GM19467 (cell line): ENCODE measurements at regions not wholly inside any gene's neighbourhood (a gene's known extent, or its start where the extent isn't known, plus 50 kb on each side); places are given as distances from the start of the nearest gene placed in this dataset.

Experiments used
- ATAC-seq: cut with Tn5 transposase; IDR thresholded peaks from one replicate; pipeline ENCODE4 v1.9.1; 2021; ENCODE audit warnings: mild to moderate bottlenecking, moderate library complexity; ENCODE audit not compliant: unreplicated experiment

DNA sequence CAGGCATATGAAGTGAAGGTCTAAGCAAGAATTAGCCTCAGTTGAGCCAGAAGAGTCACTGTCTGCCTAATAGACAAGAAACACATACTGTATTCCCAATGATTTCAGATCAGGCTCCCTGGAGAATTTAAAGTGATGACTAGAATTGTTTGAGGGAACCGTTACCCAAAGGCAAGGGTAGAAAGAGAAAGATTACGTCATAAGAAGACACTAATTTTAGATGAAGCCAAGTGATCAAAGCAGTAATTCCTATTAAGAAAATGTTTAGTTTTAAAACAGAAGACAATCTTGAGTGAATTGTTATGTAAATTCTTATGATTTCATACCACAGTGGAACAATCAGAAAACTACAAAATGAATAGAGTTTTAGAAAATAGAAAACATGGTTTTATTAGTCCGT, 194.5 kb upstream of the ARSJ start:
- no peak for ATAC-seq

DNA sequence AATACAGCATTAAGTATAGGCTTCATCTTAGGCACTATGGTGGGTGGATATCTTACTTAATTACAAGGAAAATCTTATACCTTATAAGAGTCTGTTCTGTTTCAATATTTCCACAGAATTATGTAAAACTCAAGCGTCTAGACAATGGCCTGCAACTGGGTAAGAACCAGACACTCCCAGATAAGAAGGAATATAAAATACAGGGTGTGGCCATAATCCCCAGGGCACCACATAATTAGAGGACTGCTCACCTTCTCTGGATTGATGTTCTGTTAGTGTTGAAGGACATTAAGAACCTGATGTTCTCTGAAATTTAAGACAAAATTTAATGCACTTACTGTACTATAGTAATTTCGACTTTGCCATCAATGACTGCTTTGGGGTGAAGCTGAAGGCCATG, 198.2 kb upstream of the ARSJ start:
- ATAC-seq: no peak

DNA sequence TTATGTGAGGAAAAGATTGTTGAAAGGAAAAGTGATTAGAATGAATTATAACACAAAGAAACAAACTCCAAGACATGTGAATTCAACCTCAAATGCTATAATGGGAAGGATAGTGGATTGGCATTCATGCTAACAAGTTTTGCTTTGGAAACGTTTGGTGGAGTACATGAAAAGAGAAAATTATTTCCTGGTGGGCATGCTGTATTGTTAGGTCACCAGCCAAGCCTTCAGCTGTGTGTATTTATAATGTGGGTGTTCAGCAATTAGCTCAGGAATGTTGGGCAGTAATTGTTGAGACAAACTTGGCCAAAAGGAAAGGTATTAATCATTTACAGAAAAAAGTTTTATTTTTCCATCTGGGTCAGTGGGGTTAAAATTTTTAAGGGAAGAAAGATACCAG, 198.9 kb upstream of the ARSJ start:
- no peak for ATAC-seq

DNA sequence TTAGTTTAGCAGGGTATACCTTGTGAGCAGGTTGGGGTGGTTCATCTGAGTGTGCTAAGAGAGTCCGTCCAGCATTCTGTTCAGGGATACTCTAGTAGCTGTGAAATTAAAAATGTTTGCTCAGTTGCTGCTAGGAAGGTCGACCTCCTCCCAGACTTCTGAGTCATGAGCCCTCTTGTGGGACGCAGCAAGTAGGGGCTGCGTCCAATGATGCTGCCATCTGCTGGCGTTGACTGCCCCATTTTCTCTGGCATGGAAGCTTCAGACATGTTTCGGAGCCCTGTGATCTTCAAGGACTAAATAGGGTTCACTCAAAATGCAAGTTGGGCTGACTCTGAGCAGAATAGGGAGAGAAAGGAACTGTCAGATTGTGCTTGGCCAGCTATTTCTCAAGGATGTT, 201.0 kb upstream of the ARSJ start:
- no peak for ATAC-seq

DNA sequence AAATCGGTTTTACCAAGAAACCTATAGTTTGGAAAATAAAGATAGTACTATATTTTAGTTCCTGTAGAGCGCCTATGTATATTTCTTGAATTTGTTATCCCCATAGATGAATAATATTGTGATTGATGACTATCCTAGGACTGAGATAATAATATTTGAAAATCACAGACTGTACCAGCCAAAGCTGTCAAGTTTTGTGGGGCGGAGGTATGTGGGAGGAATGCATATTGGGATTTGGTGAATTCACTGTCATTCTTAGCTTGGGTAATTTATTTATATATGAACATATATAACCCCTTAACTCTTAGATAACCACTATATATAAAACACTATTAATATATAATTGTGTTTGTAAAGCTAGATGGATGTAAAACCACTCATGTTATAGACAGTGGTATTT, 205.5 kb upstream of the ARSJ start:
- no peak for ATAC-seq

DNA sequence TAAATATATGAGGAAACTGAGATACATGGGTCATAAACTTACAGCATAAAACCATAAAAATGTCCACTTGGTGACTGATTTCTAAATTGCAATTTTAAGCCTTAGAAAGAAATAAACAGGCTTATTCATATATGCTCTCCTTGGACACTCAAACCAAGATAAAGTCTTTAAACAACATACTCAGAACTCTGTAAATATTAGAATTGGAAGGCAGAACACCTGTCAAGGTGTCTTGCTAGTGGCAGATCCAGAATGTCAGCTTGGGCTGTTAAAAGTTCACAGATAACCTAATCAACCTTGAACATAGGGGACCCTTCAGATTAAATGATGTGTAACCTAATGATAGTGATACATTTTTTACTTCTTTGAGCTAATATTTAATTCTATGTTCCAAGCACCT, 208.1 kb upstream of the ARSJ start:
- no peak for ATAC-seq

DNA sequence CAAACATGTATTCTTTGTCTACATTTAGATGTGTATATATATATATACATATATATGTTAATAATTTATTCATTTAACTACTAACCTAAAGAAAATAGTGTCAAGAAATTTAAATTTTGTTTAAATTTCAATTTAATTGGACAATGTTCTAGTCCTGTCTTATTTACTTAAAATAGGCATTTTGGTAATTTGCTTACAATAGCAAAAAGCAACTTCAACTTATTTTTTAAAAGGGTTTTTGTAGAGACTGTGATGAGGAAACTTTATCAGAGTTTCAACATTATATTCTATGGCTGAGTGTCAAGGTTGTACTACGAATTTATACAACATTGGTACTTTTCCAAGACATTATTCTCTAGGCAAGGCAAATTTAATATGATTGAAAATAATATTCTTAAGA, 212.0 kb upstream of the ARSJ start:
- ATAC-seq: no peak

DNA sequence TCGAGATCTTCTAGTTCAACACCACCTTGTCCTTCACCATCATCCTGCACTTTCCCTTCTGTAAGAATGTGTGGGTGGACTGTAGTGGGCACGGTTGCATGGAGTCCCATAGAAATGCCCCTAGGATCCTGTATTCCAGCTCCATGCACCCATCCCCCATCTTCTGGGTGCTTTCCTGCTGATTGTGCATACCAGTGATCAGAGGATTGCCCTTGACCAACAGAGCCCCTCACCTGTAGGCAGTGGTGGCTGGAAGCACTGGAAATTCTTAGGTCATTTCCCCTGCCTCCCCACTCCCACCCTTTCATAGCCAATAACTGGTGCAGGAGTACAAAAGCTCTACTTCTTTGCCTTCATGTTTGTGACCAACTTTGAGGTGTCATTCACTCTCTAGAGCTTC, 213.4 kb upstream of the ARSJ start:
- ATAC-seq: no peak

DNA sequence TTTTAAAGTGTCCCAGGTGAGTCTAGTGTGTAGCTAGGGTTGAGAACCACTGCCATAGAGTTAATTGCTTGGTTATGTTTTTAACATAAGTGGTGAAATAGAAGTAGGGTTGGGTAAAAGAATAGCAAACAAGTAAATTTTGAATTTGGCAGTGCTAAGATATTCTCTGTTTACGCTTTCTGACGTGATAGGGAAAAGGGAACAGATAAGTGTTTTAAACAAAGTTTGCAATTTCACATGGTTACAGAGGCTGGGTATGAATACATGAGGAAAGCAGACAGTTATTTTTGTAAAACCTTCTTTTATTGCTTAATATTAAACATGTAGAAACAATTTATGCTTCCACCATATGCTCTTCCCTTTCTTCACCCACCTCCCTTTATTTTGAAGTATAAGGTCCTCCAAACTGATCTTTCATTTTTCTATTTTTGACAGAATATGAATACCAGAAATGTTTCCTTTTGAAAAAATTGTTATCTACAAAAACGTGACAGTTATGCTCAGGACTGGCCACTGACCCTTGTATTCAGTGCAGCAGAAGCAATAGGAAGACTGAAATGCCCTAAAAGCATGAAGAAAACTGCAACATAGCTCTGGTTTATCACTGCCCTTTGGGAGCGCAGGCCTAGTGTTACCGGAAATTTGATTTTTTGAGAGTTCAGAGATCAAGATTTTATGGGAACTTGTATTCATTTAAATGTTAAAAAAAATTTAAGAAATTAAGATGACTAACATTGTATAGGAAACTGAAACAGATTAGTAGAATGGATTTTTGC, 214.4 kb upstream of the ARSJ start:
- no peak for ATAC-seq

DNA sequence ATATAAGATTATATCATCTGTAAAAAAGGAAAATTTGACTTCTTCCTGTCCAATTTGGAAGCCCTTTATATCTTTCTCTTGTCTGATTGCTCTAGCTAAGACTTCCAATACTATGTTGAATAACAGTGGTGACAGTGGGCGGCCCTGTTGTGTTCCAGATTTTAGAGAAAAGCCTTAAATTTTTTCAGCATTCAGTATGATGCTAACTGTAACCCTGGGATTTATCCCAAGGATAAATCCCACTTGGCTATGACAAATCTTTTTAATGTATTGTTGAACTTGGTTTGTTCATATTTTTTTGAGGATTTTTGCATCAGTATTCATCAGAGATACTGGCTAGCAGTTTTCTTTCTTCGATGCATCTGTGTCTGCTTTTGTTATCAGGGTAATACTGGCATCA, 217.2 kb upstream of the ARSJ start:
- ATAC-seq: no peak

DNA sequence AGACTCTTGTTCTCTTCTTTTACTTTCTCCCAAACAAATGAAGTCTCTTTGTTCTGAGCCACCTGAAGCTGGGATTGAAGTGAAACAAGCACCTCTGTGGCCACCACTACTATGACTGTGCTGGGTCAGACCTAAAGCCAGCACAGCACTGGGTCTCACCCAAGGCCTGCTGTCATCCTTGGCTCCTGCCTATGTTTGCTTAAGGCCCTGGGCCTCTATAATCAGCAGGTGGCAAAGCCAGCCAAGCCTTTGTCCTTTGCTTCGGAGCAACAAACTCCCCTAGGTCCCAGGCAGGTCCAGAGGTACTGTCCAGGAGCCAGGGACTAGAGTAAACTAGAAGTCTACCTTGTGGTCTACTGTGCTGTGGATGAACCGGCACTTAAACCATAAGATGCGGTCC, 220.6 kb upstream of the ARSJ start:
- ATAC-seq: no peak

DNA sequence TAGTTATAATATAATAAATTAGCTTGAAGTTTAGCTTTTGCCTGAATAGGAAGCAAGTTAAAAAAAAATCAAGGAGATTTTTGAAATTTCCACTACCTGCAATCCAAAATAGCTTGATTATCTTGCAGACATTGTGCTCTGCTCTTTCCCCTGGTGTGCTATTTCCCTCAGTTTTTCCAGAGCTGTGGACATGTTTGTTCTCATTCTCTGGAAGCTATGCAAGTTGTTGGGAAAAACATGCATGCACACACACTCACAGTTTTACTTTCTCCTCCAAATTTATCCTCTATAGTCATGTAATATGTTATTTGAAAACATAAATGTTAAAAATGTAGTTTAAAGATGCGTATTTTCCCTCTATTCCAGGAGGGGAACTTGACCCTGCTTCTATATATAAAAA, 225.8 kb upstream of the ARSJ start:
- no peak for ATAC-seq

DNA sequence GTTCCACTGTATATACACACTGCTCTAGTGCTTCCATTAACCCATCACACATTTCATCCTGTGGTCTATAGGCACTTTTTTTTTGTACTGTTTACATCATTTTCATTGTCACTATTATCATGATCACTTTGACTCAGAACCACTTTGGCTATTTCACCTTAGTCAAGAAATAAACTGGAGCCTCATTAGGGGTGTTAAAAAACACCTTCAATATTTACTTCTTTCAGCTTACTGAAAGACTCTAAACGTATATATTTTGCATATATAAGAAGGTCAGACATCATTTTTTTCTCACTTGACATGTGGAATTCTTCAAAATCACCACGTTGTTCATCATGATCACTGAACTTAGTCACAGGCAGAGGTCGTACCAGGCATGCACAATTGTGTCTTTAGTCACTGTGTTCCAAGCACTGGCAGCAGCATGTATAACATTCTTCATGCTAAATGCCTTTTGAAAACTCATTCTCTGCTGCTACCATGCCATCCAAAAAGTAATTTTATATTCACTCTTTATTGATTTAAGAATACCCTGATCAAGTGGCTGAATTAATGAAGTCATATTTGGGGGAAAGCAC, 229.2 kb upstream of the ARSJ start:
- no peak for ATAC-seq

DNA sequence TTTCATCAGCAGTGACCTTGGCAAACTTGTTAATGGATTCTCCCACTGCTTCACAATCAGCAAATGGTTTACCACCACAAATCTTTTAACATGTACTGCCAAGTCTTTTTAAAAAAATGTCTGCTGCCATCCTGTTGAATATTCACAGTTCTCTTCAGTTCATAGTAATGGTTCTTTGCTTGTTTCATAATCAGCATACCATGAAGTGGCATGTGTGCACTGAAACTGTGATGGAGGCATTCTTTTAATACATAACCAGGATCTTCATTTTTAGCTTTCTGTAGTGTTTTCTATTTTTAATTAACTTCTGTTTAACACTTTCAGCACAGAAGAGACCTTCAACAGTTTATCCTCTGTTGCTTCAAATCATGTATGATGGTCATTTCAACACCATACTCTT, 230.1 kb upstream of the ARSJ start:
- ATAC-seq: peak; percentile 81

DNA sequence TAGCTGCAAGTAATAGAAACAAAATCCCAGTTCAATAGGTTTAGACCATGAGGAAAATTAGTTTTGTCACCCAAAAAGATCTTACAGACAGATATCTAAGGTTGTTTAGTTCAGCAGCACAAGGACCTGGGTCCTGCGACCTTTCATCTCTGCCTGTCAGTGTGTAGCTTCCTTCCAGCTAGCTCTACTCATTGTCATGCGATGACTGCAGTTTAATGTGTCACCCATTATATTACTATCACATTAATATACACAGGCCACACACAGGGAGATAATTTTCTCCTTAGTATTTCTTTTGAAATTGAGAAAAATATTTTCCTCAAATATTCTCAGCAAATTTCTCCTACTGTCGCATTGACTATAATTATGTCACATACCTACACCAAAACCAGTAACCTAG, 232.1 kb upstream of the ARSJ start:
- no peak for ATAC-seq

DNA sequence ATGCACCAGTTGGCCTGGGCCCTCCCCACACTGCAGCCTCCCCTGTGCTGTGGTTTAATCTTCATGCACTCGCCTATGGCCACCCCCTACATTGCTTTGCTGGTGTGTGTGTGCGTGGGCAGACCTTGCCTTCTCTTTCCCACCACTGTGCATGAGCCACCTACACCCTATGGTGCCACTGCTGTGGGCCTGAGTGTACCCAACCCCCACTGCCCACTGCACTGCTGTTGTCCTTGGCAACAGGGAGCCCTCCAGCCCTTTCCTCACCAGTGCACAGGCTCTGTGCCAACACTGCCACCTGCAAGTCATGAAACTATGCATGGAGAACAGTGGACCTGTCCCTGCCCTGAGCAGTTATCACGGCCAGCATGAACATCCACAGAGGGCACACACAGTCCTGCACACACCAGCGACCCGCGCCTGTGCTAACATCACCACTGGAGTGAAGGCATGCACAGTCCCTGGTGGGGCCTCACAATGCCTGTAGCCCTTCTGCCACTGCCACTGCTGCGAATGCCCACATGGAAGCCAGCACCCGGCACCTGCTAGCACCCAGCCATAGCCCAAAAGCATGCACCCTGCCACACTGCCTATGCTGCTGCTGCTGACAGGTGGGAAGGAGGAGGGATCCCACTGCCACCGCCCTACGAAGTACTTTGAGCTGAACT, 237.8 kb upstream of the ARSJ start:
- ATAC-seq: no peak

DNA sequence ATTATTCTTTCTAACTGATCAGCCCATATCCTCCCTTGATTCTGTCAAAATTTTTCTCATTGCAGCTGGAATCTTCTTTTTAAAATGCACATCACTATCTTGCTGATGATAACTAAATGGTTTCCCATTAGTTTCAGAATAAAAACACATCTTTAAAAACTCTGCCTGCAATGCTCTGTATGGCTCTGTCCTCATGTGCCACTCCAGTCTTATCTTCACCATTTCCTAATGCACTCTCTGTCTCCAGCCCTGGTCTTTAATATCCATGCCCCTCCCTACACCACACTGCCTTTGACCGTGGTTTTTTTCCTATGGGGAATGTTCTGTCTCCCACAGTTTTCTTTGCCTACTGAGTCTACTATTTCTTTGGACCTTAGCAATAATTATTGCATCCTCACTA, 244.1 kb upstream of the ARSJ start:
- ATAC-seq: no peak

DNA sequence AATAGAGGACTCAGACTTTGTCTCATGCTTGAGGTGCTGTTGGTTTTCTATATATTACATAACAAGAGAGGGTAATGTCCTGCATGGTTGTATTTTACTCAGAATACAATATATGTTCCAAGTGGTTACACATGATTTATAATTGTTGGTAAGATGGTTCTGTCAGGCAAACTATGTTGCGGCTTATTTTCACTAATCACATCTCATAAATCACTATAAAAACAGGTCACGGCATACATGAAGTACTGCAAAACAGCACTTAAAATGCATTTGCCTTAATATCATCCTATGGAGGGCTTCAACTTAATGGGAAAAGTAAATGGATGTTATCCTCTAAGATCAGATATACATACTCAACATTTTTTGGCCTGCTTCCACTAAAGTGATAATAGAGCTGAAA, 246.0 kb upstream of the ARSJ start:
- no peak for ATAC-seq

DNA sequence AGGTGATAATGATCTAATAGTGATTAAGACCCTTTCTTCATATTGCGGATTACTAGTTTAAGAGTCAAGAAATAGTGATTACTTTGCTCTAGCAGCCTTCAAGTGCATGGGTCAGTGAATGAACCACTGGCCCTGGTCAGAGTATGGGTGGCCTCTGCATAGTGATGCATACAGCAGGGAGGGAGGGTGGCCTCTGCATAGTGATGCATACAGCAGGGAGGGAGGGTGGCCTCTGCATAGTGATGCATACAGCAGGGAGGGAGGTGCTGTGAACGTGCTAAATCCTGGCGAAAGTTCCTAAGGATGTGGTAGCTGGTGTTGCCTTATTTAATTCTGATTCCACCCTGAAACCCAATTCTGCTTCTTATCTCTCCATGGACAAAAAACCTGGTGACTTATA, 246.7 kb upstream of the ARSJ start:
- ATAC-seq: no peak

DNA sequence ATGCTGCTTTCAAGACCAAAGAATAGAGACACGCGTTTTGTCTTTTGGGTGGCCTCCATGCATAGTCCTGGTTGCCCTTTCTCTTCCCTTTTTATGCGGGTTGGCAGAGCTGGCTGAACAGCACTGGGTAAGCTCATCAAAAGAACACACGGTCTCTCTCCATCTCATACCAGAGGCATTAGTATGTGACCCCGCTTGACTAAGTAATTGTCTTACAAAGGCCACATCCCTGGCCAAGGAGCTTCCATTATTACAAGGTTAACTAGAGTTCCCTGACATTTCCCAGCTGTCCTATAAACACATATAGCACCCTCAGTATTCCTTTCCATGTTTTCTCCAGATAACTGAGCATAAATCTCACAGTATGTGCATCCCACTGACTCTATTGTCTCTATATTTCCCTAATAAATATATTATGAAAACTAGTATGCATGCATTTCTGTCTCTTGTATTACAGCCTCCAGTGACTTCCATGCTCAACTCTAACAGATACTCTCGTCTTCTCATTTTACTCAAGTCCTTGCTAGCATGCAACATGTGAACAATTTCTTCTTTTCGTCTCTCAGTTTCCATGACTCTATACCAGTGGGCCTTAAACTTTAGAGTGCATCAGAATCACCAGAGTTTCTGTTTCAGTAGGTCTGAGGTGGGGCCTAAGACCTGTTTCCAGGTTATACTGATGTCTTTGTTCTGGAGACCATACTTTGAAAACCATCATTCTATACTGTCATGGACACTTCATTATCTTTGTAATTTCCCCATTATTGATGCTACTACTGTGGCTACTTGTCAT, 247.7 kb upstream of the ARSJ start:
- peak; percentile 95 for ATAC-seq

DNA sequence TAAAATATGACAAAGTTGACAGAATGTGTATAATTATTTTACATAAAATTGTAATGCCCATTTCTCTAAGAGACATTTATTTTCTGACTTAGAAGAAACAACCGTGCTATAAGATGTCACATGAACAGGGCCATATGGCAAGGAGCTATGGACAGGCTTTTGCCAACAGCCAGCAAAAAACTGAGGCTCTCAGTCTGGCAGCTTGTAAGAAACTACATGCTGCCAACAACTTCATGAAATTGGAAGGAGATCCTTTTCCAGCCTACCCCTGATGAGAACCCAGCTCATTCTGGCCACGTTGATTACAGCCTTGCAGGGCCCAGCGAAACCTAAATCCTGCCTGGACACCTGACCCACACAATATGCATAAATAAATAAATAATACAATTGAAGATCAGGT, 250.3 kb upstream of the ARSJ start:
- no peak for ATAC-seq
